ENCODE measurements at regions not wholly inside any gene's neighbourhood (a gene's known extent, or its start where the extent isn't known, plus 50 kb on each side); places are given as distances from the start of the nearest gene placed in this dataset.
A peak's percentile ranks its signal among the peaks of the same experiment; 100 is the strongest.
"Not testable (repeated sequence)": the region's sequence is repeated elsewhere in the genome, so short reads cannot be mapped to it uniquely, and the experiment has no call there.

DNA sequence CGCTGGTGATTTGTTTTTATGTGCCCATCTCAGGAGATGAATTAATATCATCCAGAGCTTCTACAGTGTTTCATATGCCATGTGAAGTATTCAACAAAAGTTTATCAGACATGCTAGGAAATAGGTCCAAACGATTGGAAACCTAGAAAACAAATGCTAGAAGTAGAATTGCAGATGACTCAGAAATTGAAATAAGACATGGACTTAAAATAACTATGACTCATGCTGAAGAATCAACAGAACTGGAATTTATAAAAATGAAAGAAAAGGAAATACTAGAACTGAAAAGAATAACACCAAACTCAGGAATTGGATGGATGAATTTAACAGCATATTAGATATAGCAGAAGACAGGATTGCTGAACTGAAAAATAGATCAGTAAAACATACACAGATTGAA lies 172.7 kb upstream of the GIMD1 start:
- peak; percentile 82 for DNase-seq (ENCODE audit: low read depth, low spot score)
- TF ChIP-seq, protein P1, sequence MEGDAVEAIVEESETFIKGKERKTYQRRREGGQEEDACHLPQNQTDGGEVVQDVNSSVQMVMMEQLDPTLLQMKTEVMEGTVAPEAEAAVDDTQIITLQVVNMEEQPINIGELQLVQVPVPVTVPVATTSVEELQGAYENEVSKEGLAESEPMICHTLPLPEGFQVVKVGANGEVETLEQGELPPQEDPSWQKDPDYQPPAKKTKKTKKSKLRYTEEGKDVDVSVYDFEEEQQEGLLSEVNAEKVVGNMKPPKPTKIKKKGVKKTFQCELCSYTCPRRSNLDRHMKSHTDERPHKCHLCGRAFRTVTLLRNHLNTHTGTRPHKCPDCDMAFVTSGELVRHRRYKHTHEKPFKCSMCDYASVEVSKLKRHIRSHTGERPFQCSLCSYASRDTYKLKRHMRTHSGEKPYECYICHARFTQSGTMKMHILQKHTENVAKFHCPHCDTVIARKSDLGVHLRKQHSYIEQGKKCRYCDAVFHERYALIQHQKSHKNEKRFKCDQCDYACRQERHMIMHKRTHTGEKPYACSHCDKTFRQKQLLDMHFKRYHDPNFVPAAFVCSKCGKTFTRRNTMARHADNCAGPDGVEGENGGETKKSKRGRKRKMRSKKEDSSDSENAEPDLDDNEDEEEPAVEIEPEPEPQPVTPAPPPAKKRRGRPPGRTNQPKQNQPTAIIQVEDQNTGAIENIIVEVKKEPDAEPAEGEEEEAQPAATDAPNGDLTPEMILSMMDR (IDR thresholded peaks at IDR 0.05; ENCODE audit: low read depth, low read length) = no peak
- in situ Hi-C loops (cut with HindIII; ENCODE audit: low sequenced_read_pairs) = no loop called here
- H3K4me3 ChIP-seq (ENCODE audit: low read depth, low read length) = no peak overlapping the region

- TF ChIP-seq, protein P1 (IDR thresholded peaks at IDR 0.05; ENCODE audit: low read depth, low read length) = no peak
- in situ Hi-C loops (cut with HindIII; ENCODE audit: low sequenced_read_pairs) = no loop called here
- no peak overlapping the region for H3K4me3 ChIP-seq (ENCODE audit: low read depth, low read length)
- DNase-seq (ENCODE audit: low read depth, low spot score) = peak; percentile 9
These were observed 162.2 kb upstream of the GIMD1 start for GRCh38 chr4:106530821-106531220.

DNA sequence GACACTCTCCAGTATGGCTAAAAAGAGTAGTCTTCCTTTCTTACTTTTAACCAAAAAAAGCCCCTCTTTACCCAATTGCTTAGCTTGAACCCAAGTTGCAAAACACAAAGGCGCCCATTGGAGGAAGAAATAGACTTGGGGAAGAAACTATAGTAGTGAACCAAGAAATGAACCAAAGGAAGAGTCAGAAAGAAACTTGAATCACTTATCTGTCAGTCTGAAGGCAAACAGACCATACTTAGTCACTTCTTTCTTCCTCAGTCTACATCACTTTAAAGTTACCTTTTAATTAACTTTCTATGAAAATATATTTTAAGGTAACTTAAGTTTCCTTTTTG lies 161.4 kb upstream of the GIMD1 start:
- in situ Hi-C loops (cut with HindIII; ENCODE audit: low sequenced_read_pairs) = no loop called here

DNA sequence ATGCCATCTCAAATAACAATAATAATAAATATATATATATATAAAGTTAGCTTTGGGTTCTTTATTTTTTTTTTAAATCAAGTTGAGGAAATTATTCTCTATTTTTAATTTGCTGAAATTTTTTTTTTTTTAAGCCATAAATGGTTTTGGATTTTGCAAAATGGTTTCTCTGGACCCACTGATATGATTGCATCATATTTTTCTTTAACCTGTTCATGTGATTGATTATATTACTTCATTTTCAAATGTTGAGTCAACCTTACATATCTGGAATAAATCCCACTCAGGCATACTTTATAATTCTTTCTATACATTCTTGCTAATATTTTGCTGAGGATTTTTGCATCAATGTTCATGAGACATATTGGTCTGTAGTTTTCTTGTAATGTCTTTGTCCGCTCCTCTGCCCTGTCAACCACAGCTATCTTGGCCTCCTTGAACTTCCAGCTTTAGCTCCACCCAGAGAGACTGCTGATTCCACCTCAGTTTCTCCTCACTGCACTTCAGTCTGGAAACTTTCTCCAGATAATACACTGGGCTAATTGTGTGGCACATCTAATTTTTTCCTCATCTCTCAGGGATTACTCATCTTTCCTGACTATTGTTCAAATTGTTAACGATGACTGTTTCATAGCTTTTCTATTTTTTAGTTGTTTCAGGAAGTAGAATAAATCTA lies 160.9 kb upstream of the GIMD1 start:
- in situ Hi-C loops (cut with HindIII; ENCODE audit: low sequenced_read_pairs) = no loop called here
- TF ChIP-seq, protein P1 (IDR thresholded peaks at IDR 0.05; ENCODE audit: low read depth, low read length) = no peak
- no peak overlapping the region for H3K4me3 ChIP-seq (ENCODE audit: low read depth, low read length)
- DNase-seq (ENCODE audit: low read depth, low spot score) = peak; percentile 45

More for the DNA sequence above, 161.4 kb upstream of the GIMD1 start:
- TF ChIP-seq, protein P1 (IDR thresholded peaks at IDR 0.05; ENCODE audit: low read depth, low read length) = no peak
- DNase-seq (ENCODE audit: low read depth, low spot score) = no peak
- H3K4me3 ChIP-seq (ENCODE audit: low read depth, low read length) = no peak overlapping the region

DNA sequence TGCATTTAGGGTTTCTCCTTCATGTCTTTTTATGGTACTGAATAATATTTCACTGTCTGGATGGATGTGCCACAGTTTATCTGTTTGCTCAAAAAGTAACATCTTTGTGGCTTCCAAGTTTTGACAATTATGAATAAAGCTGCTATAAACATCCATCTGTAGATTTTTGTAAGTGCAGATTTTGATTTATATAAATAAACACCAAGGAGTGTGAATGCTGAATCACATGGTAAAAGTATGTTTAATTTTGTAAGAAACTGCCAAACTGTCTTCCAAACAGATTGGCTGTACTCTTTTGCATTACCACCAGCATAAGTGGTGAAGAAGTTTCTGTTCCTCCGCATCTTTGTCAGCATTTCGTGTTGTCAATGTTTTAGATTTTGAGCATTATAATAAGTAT lies 158.7 kb upstream of the GIMD1 start:
- H3K4me3 ChIP-seq (ENCODE audit: low read depth, low read length) = no peak overlapping the region
- TF ChIP-seq, protein P1 (IDR thresholded peaks at IDR 0.05; ENCODE audit: low read depth, low read length) = no peak

GRCh38 chr4:106525425-106525824 lies 156.8 kb upstream of the GIMD1 start:
- H3K4me3 ChIP-seq (ENCODE audit: low read depth, low read length); in situ Hi-C loops (cut with HindIII; ENCODE audit: low sequenced_read_pairs); DNase-seq (ENCODE audit: low read depth, low spot score): not testable (repeated sequence)

More for the DNA sequence above, 158.7 kb upstream of the GIMD1 start:
- no peak for DNase-seq (ENCODE audit: low read depth, low spot score)
- in situ Hi-C loops (cut with HindIII; ENCODE audit: low sequenced_read_pairs) = no loop called here

DNA sequence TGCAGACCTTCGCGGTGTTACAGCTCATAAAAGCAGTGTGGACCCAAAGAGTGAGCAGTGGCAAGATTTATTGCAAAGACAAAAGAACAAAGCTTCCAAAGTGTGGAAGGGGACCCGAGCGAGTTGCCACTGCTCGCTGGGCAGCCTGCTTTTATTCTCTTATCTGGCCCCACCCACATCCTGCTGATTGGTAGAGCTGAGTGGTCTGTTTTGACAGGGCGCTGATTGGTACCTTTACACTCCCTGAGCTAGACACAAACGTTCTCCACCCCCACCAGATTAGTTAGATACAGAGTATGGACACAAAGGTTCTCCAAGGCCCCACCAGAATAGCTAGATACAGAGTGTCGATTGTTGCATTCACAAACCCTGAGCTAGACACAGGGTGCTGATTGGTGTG lies 156.2 kb upstream of the GIMD1 start:
- DNase-seq (ENCODE audit: low read depth, low spot score); in situ Hi-C loops (cut with HindIII; ENCODE audit: low sequenced_read_pairs); H3K4me3 ChIP-seq (ENCODE audit: low read depth, low read length): not testable (repeated sequence)

GRCh38 chr4:106522839-106523238 lies 154.3 kb upstream of the GIMD1 start:
- no peak for DNase-seq (ENCODE audit: low read depth, low spot score)
- in situ Hi-C loops (cut with HindIII; ENCODE audit: low sequenced_read_pairs) = no loop called here
- H3K4me3 ChIP-seq (ENCODE audit: low read depth, low read length) = no peak overlapping the region
- TF ChIP-seq, protein P1 (IDR thresholded peaks at IDR 0.05; ENCODE audit: low read depth, low read length) = no peak

Measured in astrocyte of the spinal cord (primary cell).